GM19452 (cell line): ENCODE measurements at regions not wholly inside any gene's neighbourhood (a gene's known extent, or its start where the extent isn't known, plus 50 kb on each side); places are given as distances from the start of the nearest gene placed in this dataset.

Source experiments
- ATAC-seq: cut with Tn5 transposase; IDR thresholded peaks from one replicate; pipeline ENCODE4 v1.9.1; 2021; ENCODE audit not compliant: unreplicated experiment

DNA sequence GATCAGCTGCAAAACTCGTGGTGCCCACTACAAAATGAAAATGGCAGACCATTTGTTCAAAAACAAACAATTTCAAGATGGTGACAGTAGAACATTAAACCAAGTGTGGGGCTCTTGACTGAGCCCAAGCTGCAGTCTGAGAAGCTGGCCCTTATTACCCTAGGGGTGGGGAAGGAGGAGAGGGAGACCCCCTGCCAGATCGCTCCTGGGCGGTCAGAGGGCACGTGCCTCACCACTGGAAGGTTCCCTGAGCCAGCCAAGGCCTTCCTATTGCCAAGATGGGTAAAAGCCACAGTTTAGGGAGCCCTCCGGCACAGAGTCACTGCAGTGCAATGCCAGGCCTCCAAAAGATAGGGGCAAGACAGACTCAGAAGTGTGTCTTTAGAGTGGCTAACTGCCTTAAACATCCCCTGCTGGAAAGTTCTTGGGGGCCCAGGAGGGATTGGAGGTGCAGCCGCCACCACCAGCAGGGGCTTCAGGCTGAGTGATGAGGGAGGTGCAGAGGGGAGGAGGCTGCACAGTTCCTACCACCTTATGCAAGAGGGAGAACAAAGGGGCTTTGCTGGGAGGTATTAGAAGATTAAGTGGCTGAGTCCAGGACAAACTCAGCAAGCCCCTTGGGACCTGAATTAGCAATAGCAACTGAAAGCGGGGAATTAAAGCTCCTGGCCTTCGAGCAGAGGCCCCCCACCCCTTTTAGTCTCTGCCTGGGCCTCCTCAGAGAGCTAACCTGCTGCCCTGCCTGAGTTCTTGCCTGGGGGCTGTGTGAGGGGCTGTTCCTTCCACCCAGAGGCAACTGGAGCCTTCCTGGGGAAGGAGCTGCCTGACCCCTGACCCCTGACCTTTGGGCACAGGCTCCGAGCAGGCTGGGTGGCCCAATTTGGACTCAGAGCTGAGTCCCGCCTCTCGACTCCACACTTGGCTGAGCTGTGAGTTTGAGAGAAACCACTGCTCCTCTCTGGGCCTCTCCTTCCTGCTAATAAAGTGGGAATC is 88.4 kb downstream of the VEGFA start:
- ATAC-seq: no peak

DNA sequence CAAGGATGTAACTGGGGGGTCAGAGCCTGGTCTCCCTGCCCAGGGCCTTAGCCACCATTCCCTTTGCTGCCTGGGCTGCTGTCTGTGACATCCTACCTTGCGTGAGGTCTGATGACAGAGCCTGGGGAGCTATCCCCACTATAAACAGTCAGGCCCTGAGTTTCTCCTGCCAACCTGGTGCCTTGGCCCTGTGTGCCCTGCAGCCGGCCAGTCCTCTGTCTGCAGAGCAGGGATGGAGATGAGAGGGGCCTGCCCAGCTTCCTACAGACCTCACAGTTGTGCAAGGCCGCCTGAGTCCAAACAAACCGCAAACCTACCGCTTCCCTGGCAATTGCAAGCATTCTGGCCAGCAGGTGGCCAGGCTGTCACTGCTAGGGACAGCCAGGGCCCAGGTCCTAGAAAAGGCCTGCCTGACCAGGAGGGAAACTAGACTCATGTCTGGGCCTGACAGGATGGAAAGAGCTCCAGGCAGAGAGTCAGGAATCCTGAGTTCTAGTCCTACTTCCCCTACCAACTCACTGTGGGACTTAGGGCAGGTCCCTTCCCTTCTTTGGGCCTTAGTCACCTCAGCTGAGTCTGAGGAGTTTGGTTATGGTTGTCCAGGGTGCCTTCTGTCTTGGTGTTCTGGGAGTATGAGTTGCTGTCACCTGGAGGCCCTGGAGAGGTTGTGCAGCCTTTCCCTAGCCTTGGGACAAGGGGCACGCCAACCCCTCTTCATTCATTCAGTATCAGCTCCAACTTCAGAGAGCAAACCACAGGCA is 86.2 kb downstream of the VEGFA start:
- ATAC-seq: no peak

- ATAC-seq: no peak
Observed at GRCh38 chr6:43855247-43855646, 85.2 kb downstream of the VEGFA start.

GRCh38 chr6:43853066-43853650 is 83.1 kb downstream of the VEGFA start:
- no peak for ATAC-seq

DNA sequence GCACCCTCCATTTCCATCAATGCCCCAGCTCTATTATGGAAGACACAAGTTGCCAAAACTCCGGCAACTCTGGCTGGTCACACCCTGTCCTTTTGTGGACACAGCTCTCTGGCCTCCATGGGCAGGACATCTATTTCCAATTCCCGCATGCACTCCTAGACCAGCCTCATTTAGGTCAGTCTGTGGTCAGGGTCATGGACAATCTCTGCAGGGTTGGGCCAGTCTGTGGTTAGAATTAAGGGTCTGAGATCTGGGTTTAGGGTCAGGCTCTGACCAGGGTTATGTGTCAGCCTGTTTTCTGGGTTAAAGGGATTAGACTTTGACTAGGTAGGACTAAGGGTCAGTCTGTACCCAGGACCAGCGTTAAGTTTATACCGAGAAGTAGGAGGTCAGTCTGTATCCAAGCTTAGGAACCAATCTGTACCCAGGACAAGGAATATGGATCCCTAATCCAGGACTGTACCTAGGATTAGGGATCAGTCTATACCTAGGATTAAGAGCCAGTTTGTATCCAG is 82.4 kb downstream of the VEGFA start:
- no peak for ATAC-seq

DNA sequence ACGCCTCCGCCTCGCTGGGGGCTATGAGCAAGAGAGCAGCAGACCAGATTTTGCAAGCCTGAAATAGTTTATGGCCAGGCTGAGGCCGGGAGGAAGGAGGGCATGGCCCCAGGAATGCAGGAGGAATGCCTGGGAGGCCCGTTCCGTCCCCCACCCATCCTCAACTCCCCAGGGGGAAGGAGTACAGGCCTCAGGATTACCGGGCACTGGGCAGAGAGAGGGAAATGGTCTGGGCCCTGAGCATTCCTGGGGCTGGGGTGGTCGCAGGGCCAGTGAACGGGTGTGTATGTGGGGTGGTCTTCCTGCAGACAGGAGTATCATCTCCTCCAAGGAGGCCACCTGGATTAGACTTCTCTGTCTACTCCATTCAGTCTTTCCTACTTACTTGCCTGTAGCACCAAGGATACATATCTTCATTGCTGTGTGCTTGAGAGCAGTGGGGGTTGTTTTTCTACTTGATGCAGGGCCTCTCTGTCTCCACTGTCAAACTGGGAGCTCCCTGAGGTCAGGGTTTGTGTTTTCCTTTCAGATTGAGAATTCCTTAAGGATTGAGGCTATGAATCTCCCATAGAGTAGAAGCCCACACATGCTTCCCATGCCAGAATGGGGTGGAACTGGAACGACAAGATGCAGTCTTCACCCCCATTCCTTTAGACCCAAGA is 81.3 kb downstream of the VEGFA start:
- no peak for ATAC-seq

GRCh38 chr6:43850314-43851203 is 80.5 kb downstream of the VEGFA start:
- no peak for ATAC-seq

DNA sequence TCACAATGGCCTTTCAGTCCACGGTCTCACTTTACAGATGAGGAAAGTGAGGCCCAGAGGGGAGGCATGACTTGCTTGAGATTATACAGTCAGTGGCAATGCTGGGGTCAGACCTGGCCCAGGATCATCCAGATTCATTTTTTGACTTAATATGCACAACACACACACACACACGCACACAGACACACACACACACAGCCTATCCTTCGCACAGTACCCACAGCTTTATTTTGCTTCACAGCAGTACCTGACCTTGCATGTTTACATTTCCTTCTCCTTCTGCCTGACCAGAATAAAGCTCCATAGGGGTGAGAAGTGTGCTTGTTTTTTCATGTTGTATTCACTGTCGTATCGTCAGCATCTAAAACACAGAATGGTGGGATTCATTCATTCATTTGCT is 79.8 kb downstream of the VEGFA start:
- ATAC-seq: no peak

DNA sequence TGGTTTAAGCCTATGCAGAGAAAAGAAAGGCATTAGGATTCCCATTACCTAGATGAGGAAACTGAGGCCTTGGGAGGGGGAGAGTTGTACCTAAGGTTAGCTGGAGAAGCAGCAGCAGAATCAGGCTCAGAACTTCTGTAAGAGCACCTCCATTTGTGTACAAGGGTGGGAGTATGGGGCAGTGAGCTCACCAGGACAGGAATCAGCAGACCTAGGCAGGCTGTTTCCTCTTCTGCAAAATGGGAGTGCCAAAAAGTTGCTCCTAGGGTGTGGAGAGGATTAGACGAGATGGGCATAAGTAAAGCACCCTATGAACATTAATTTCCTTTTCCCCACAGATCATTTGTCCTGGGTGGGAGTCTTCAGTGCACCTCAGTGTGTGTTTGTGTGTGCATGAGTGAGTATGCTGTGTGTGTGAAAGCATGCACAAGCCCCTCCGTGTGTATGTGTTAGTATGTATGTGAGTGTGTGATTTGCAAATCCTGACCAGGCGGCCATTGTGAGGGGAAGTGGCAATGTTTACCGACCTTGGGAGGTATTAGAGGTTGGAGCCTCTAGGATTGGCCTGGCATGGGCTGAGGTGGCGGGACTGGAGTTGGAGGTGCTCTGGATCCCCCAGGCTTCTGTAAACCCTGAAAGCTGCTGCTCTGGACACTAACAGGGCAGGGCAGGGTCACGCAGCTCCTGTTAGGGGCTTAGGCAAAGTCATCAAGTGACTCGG is 78.8 kb downstream of the VEGFA start:
- no peak for ATAC-seq

- ATAC-seq: no peak
Observed at GRCh38 chr6:43847741-43848630, 78.0 kb downstream of the VEGFA start.

DNA sequence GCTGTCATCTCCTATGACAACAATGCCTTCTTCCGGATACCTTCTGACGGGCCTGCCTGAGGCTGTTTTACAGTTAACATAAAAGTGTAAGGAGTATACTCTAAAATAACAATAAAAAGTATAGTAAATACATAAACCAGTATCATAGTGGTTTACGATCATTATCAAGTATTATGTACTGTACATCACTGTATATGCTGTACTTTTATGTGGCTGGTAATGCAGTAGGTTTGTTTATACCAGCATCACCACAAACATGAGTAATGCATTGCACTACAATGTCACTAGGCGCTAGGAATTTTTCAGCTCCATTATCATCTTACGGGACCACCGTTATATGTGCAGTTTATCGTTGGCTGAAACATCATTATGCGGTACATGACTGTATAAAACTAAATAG is 76.5 kb downstream of the VEGFA start:
- ATAC-seq: no peak

GRCh38 chr6:43845646-43846045 is 75.6 kb downstream of the VEGFA start:
- no peak for ATAC-seq

GRCh38 chr6:43843669-43844171 is 73.7 kb downstream of the VEGFA start:
- no peak for ATAC-seq

DNA sequence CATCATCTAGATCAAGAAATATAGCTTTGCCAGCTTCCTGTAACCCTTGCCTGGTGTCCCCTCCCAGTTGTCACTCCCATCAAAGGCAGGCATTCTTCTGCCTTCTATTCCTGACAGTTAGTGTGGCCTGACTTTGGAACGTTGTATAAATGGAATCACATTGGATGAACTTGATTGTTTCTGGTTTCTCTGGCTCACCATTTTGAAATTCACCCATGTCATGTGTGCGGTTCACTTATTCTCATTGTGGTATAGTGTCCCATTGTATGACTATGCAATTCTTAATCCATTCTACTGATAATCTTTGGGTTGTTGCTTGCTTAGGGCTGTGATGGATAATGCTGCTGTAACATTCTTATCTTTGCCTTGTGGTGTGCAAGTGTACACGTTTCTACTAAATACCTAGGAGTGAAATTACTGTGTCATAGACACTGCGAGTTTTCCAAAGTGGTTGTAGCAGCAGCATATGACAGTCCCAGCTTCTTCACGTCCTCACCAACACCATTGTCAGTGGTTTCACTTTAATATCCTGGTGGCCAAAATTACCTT is 73.2 kb downstream of the VEGFA start:
- ATAC-seq: no peak

DNA sequence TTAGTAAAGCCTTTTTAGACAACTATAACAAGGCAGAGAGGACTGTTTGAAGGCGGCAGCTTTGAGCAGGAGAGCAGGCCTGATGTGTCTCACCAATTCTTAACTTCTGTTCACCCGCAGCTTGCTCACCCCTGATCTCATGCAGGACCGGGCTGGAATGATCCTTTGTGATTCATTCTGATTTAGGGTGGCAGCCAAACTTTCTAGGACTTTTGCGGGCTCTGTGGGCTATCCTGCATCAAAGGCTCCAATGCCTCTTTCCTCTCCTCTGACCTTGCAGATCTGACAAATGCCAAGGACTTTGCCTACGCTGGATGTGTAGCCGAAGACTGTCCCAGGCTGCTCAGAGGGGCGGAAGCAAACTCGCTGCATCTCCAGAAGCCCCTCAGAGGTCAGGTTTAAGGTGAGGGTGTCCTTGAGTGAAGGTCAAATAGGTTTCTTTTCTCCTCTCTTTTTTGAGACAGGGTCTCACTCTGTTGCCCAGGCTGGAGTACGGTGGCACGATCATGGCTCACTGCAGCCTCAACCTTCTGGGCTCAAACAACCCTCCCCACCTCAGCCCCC is 72.3 kb downstream of the VEGFA start:
- ATAC-seq: no peak

GRCh38 chr6:43840490-43841218 is 70.6 kb downstream of the VEGFA start:
- ATAC-seq: no peak
